ENCODE measurements at regions not wholly inside any gene's neighbourhood (a gene's known extent, or its start where the extent isn't known, plus 50 kb on each side); places are given as distances from the start of the nearest gene placed in this dataset.

- TF ChIP-seq, protein P1, sequence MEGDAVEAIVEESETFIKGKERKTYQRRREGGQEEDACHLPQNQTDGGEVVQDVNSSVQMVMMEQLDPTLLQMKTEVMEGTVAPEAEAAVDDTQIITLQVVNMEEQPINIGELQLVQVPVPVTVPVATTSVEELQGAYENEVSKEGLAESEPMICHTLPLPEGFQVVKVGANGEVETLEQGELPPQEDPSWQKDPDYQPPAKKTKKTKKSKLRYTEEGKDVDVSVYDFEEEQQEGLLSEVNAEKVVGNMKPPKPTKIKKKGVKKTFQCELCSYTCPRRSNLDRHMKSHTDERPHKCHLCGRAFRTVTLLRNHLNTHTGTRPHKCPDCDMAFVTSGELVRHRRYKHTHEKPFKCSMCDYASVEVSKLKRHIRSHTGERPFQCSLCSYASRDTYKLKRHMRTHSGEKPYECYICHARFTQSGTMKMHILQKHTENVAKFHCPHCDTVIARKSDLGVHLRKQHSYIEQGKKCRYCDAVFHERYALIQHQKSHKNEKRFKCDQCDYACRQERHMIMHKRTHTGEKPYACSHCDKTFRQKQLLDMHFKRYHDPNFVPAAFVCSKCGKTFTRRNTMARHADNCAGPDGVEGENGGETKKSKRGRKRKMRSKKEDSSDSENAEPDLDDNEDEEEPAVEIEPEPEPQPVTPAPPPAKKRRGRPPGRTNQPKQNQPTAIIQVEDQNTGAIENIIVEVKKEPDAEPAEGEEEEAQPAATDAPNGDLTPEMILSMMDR (IDR thresholded peaks at IDR 0.05; ENCODE audit: insufficient read depth, low read depth, low read length) = no peak
- TF ChIP-seq EZH2 (IDR thresholded peaks at IDR 0.05; ENCODE audit: insufficient read depth, low read length) = no peak
Observed at GRCh38 chr1:238364214-238364892, 473.6 kb upstream of the ZP4 start.

Data from astrocyte (in vitro differentiated cells and primary cell).